OCI-LY7 (cell line): ENCODE measurements at regions not wholly inside any gene's neighbourhood (a gene's known extent, or its start where the extent isn't known, plus 50 kb on each side); places are given as distances from the start of the nearest gene placed in this dataset.

ENCODE experiments used
- BruUV-seq: library from RNA; stranded (reverse); fragments of 400-500 nt; replicated peaks from 2 replicates; lab custom pipeline; 2021; lab: Mats Ljungman, UMichigan
- CTCF ChIA-PET: fragments of 300-600 bp; sonication (Branson Sonifier 250); formaldehyde crosslinking; loops from one replicate; lab custom pipeline; 2022; ENCODE audit warnings: antibody characterized with exemption; ENCODE audit not compliant: unreplicated experiment; lab: Charles Lee
- POLR2A ChIA-PET: fragments of 300-600 bp; sonication (Branson Sonifier 250); formaldehyde crosslinking; loops from one replicate; lab custom pipeline; 2022; ENCODE audit warnings: antibody characterized with exemption; lab: Charles Lee
- DNase-seq: peaks from one replicate; pipeline ENCODE4 v3.0.0-alpha.2; 2015; ENCODE audit warnings: low spot score
- H2AFZ ChIP-seq: fragments of 200-600 bp; sonication (generic), shearing (Covaris generic); 2 replicates; pipeline ENCODE4 v1.6.1; 2014; ENCODE audit warnings: mild to moderate bottlenecking, antibody characterized with exemption, low read length, moderate library complexity
- H3K27ac ChIP-seq: fragments of 200-600 bp; sonication (generic); 2 replicates; pipeline ENCODE4 v1.5.1; 2014; ENCODE audit warnings: mixed run types, low read depth, mild to moderate bottlenecking, moderate library complexity, low read length, inconsistent platforms; ENCODE audit not compliant: poor library complexity, severe bottlenecking
- H3K36me3 ChIP-seq: fragments of 200-600 bp; sonication (generic); 2 replicates; pipeline ENCODE4 v1.6.1; 2014; ENCODE audit warnings: mild to moderate bottlenecking, antibody characterized with exemption, low read length, moderate library complexity, mixed read lengths; ENCODE audit not compliant: insufficient read depth
- H3K4me1 ChIP-seq: fragments of 200-600 bp; sonication (generic); 2 replicates; pipeline ENCODE4 v1.5.1; 2014; ENCODE audit warnings: mild to moderate bottlenecking, low read length; ENCODE audit not compliant: insufficient read depth, poor library complexity, severe bottlenecking
- H3K4me2 ChIP-seq: fragments of 200-600 bp; sonication (generic); 2 replicates; pipeline ENCODE4 v1.6.1; 2014; ENCODE audit warnings: mild to moderate bottlenecking, low read length
- H3K4me3 ChIP-seq: fragments of 200-600 bp; sonication (generic); 2 replicates; pipeline ENCODE4 v1.5.1; 2014; ENCODE audit warnings: mild to moderate bottlenecking, low read depth, low read length; ENCODE audit not compliant: poor library complexity, severe bottlenecking
- H3K79me2 ChIP-seq: fragments of 200-600 bp; sonication (generic); 2 replicates; pipeline ENCODE4 v1.6.1; 2016; ENCODE audit warnings: low read depth, mild to moderate bottlenecking, low read length, moderate library complexity, mixed read lengths; ENCODE audit not compliant: insufficient read depth
- H3K9me2 ChIP-seq: fragments of 200-600 bp; sonication (generic); 2 replicates; pipeline ENCODE4 v1.6.1; 2016; ENCODE audit warnings: mild to moderate bottlenecking, low read length, mixed read lengths; ENCODE audit not compliant: insufficient read depth
- H3K9me3 ChIP-seq: fragments of 200-600 bp; sonication (generic); 2 replicates; pipeline ENCODE4 v1.6.1; 2014; ENCODE audit warnings: mild to moderate bottlenecking, mixed run types, low read length, mixed read lengths
- H4K20me1 ChIP-seq: fragments of 200-600 bp; sonication (generic); 2 replicates; pipeline ENCODE4 v1.6.1; 2014; ENCODE audit warnings: mild to moderate bottlenecking, antibody characterized with exemption, low read length, moderate library complexity, mixed read lengths; ENCODE audit not compliant: insufficient read depth
- EZH2phosphoT487 ChIP-seq: fragments of 200-600 bp; sonication (generic); IDR thresholded peaks from 2 replicates; pipeline ENCODE4 v1.6.1; 2018; ENCODE audit warnings: low read depth, borderline replicate concordance, mild to moderate bottlenecking, mixed run types, antibody characterized with exemption, low read length, moderate library complexity, mixed read lengths
- intact Hi-C: fragments of 100-400 bp; cut with micrococcal nuclease; formaldehyde crosslinking; loops from one replicate; pipeline ENCODE4 v1.10.0; 2022; ENCODE audit not compliant: unreplicated experiment
- TF ChIP-seq, protein P1 (sequence below): fragments of 200-600 bp; sonication (generic); conservative IDR thresholded peaks from 2 replicates; pipeline ENCODE4 v1.5.1; 2014; ENCODE audit warnings: mild to moderate bottlenecking, antibody characterized with exemption, low read length, moderate library complexity, mixed read lengths

DNA sequence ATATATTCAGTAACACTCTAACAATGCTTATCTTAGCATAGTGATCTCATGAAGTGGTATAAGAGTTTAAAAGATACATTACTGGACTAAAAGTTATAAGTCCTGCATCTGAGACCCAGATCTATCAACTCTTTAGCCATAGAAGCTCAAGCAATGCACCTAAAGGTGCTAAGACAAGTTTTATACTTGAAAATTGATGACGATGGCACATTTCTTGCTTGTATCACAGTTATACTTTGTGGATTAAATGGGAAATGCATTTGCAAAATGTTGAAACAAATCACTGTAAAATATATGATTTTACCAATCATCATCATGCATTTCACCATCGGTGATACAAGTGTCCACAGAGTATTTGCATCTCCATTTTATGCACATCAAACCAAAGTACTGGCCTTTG lies 525.3 kb upstream of the ZNF385D start:
- Histone ChIP-seq H3K36me3 (no peaks in the 10 kb centered on the region), H3K4me3 (no peak overlapping the region), H2AFZ (no peak overlapping the region), H3K9me2 (no peaks in the 10 kb centered on the region), H4K20me1 (no peaks in the 10 kb centered on the region), H3K27ac (no peak overlapping the region), H3K79me2 (no peaks in the 10 kb centered on the region), H3K9me3 (no peaks in the 10 kb centered on the region), H3K4me2 (no peak overlapping the region), H3K4me1 (no peaks in the 10 kb centered on the region)
- intact Hi-C loops: no loop called here
- no TSS peak for BruUV-seq
- POLR2A ChIA-PET: no interaction called here
- DNase-seq: no peak
- TF ChIP-seq EZH2phosphoT487: no peak
- TF ChIP-seq, protein P1, sequence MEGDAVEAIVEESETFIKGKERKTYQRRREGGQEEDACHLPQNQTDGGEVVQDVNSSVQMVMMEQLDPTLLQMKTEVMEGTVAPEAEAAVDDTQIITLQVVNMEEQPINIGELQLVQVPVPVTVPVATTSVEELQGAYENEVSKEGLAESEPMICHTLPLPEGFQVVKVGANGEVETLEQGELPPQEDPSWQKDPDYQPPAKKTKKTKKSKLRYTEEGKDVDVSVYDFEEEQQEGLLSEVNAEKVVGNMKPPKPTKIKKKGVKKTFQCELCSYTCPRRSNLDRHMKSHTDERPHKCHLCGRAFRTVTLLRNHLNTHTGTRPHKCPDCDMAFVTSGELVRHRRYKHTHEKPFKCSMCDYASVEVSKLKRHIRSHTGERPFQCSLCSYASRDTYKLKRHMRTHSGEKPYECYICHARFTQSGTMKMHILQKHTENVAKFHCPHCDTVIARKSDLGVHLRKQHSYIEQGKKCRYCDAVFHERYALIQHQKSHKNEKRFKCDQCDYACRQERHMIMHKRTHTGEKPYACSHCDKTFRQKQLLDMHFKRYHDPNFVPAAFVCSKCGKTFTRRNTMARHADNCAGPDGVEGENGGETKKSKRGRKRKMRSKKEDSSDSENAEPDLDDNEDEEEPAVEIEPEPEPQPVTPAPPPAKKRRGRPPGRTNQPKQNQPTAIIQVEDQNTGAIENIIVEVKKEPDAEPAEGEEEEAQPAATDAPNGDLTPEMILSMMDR: no peak
- CTCF ChIA-PET: no interaction called here

- no peaks in the 10 kb centered on the region for H4K20me1 ChIP-seq
- H3K9me2 ChIP-seq: no peaks in the 10 kb centered on the region
- no peaks in the 10 kb centered on the region for H3K4me1 ChIP-seq
- CTCF ChIA-PET: no interaction called here
- POLR2A ChIA-PET: no interaction called here
- no peaks in the 10 kb centered on the region for H3K36me3 ChIP-seq
- H3K9me3 ChIP-seq: no peaks in the 10 kb centered on the region
- H3K4me3 ChIP-seq: no peak overlapping the region
- no peak overlapping the region for H3K4me2 ChIP-seq
- TF ChIP-seq, protein P1: no peak
- no peak for TF ChIP-seq EZH2phosphoT487
- no peaks in the 10 kb centered on the region for H3K79me2 ChIP-seq
- no peak for DNase-seq
- H2AFZ ChIP-seq: no peak overlapping the region
- intact Hi-C loops: no loop called here
- no TSS peak for BruUV-seq
- H3K27ac ChIP-seq: no peak overlapping the region
These were observed 533.5 kb upstream of the ZNF385D start for GRCh38 chr3:22284559-22284958.

- Histone ChIP-seq H3K36me3 (no peaks in the 10 kb centered on the region), H3K27ac (no peak overlapping the region), H3K9me2 (no peaks in the 10 kb centered on the region), H3K4me1 (no peaks in the 10 kb centered on the region), H3K4me3 (no peak overlapping the region), H4K20me1 (no peaks in the 10 kb centered on the region), H2AFZ (no peak overlapping the region), H3K9me3 (no peaks in the 10 kb centered on the region), H3K79me2 (no peaks in the 10 kb centered on the region), H3K4me2 (no peak overlapping the region)
- TF ChIP-seq EZH2phosphoT487: no peak
- TF ChIP-seq, protein P1: no peak
- intact Hi-C loops: no loop called here
- CTCF ChIA-PET: no interaction called here
- no peak for DNase-seq
- BruUV-seq: no TSS peak
- POLR2A ChIA-PET: no interaction called here
These were observed 537.7 kb upstream of the ZNF385D start for GRCh38 chr3:22288756-22289155.
